ENCODE measurements at regions not wholly inside any gene's neighbourhood (a gene's known extent, or its start where the extent isn't known, plus 50 kb on each side); places are given as distances from the start of the nearest gene placed in this dataset.

GRCh38 chr2:16478434-16479210 lies 187.0 kb downstream of the CYRIA start:
- no peak for TF ChIP-seq POLR2AphosphoS5 (IDR thresholded peaks at IDR 0.05; ENCODE audit: low read depth, low read length)
- TF ChIP-seq TAF1 (IDR thresholded peaks at IDR 0.05; ENCODE audit: borderline replicate concordance, low read depth, low read length), result no peak
- TF ChIP-seq RFX5 (IDR thresholded peaks at IDR 0.05; ENCODE audit: low read length), result no peak
- TF ChIP-seq CTCF (IDR thresholded peaks at IDR 0.05), result no peak
- no peak for TF ChIP-seq YY1 (IDR thresholded peaks at IDR 0.05; ENCODE audit: low read depth)
- TF ChIP-seq ZBTB33 (IDR thresholded peaks at IDR 0.05; ENCODE audit: borderline replicate concordance, low read depth), result no peak
- no peak for TF ChIP-seq EP300 (IDR thresholded peaks at IDR 0.05; ENCODE audit: borderline replicate concordance in 1 of 2, low read depth in 1 of 2, low read length in 1 of 2)
- TF ChIP-seq EZH2phosphoT487 (IDR thresholded peaks at IDR 0.05; ENCODE audit: borderline replicate concordance, low read depth), result no peak
- TF ChIP-seq REST (IDR thresholded peaks at IDR 0.05; ENCODE audit: low read depth, low read length), result no peak
- no peak for TF ChIP-seq RCOR1 (IDR thresholded peaks at IDR 0.05; ENCODE audit: low read length)
